ENCODE measurements at regions not wholly inside any gene's neighbourhood (a gene's known extent, or its start where the extent isn't known, plus 50 kb on each side); places are given as distances from the start of the nearest gene placed in this dataset.

DNA sequence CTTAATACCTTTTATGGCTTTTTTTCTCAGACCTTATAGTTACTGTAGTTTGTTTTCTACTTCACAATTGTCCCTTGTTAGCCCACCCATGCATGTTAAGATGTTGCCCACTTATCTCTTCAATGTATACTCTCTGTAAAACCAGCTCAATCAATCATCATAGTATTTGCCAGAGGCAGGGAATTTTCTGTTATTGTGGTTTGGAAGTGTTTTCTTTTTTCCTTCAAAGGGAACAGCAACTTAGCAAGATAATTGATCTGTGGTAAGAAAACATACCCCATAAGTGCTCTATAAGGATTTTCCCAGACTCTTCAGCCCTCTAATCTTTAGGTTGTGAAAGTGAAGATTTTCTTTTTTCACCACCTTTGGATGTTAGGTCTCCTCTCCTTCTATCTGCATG is 76.7 kb upstream of the SYT9 start (continued):
- TF ChIP-seq, protein P1, sequence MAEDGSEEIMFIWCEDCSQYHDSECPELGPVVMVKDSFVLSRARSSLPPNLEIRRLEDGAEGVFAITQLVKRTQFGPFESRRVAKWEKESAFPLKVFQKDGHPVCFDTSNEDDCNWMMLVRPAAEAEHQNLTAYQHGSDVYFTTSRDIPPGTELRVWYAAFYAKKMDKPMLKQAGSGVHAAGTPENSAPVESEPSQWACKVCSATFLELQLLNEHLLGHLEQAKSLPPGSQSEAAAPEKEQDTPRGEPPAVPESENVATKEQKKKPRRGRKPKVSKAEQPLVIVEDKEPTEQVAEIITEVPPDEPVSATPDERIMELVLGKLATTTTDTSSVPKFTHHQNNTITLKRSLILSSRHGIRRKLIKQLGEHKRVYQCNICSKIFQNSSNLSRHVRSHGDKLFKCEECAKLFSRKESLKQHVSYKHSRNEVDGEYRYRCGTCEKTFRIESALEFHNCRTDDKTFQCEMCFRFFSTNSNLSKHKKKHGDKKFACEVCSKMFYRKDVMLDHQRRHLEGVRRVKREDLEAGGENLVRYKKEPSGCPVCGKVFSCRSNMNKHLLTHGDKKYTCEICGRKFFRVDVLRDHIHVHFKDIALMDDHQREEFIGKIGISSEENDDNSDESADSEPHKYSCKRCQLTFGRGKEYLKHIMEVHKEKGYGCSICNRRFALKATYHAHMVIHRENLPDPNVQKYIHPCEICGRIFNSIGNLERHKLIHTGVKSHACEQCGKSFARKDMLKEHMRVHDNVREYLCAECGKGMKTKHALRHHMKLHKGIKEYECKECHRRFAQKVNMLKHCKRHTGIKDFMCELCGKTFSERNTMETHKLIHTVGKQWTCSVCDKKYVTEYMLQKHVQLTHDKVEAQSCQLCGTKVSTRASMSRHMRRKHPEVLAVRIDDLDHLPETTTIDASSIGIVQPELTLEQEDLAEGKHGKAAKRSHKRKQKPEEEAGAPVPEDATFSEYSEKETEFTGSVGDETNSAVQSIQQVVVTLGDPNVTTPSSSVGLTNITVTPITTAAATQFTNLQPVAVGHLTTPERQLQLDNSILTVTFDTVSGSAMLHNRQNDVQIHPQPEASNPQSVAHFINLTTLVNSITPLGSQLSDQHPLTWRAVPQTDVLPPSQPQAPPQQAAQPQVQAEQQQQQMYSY (CRISPR knock-in tag; IDR thresholded peaks at IDR 0.05), result no peak
- TF ChIP-seq POGZ (CRISPR knock-in tag; IDR thresholded peaks at IDR 0.05), result no peak
- TF ChIP-seq NFE2L1 (CRISPR knock-in tag; IDR thresholded peaks at IDR 0.05; ENCODE audit: borderline replicate concordance), result no peak
- no peak for TF ChIP-seq ZNF282 (IDR thresholded peaks at IDR 0.05; ENCODE audit: partially characterized antibody)

DNA sequence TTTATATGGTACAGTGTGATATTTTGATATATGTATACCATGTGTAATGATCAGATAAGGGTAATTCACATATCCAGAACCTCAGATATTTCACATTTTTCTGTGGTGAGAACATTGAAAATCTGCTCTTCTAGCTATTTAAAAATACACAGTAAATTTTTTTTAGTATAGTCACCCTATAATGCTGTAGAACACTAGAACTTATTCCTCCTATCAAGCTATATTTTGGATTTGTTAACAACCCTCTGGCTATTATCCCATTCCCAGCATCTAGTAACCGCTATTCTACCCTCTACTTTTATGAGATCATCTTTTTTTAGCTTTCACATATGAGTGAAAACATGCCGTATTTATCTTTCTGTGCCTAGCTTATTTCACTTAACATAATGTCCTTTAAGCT is 65.5 kb upstream of the SYT9 start:
- Histone ChIP-seq H3K4me2 (ENCODE audit: low read depth, low read length) (no peak overlapping the region), H3K9me3 (ENCODE audit: low read length) (no peaks in the 10 kb centered on the region), H3K27me3 (ENCODE audit: control insufficient read depth in 1 of 2, insufficient read depth in 2 of 2, low read length in 2 of 2) (no peaks in the 10 kb centered on the region), H3K36me3 (replicated peaks in 1 of 2; ENCODE audit: control insufficient read depth in 1 of 2, insufficient read depth in 2 of 2, low read length in 2 of 2) (no peaks in the 10 kb centered on the region), H3K9ac (ENCODE audit: insufficient read depth, low read depth, low read length) (no peak overlapping the region), H2AFZ (ENCODE audit: low read length) (no peak overlapping the region), H4K20me1 (ENCODE audit: insufficient read depth, low read length) (no peaks in the 10 kb centered on the region), H3K4me3 (replicated peaks in 1 of 3; ENCODE audit: insufficient read depth in 1 of 3, low read depth in 2 of 3, low read length in 3 of 3) (no peak overlapping the region), H3K79me2 (ENCODE audit: insufficient read depth, low read length) (no peaks in the 10 kb centered on the region), H3K27ac (ENCODE audit: extremely low read length, insufficient read depth, low read length) (no peak overlapping the region), H3K4me1 (ENCODE audit: insufficient read depth, low read length) (no peaks in the 10 kb centered on the region)
- no peak for ATAC-seq
- no peak for FAIRE-seq
- 20% methylated on average over 2 of the region's 2 CpGs for WGBS (ENCODE audit: low lambda C conversion rate)
- BruUV-seq (replicated peaks), result no TSS peak
- in situ Hi-C loops (cut with HindIII; ENCODE audit: extremely low pct_ligation_motif_present, low pct_unique_long_range_greater_than_20kb), result no loop called here
- ChIA-PET POLR2A (no interaction called here), CTCF (ENCODE audit: low intra/inter-chr PET ratio, low total read pairs) (no interaction called here)
- intact Hi-C loops (cut with micrococcal nuclease; ENCODE audit: unreplicated experiment), result no loop called here
- no peak for DNase-seq (ENCODE audit: low spot score)
- TF ChIP-seq ELF1 (CRISPR knock-in tag; IDR thresholded peaks at IDR 0.05), result no peak
- TF ChIP-seq, protein P2, sequence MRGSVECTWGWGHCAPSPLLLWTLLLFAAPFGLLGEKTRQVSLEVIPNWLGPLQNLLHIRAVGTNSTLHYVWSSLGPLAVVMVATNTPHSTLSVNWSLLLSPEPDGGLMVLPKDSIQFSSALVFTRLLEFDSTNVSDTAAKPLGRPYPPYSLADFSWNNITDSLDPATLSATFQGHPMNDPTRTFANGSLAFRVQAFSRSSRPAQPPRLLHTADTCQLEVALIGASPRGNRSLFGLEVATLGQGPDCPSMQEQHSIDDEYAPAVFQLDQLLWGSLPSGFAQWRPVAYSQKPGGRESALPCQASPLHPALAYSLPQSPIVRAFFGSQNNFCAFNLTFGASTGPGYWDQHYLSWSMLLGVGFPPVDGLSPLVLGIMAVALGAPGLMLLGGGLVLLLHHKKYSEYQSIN (CRISPR knock-in tag; IDR thresholded peaks at IDR 0.05; ENCODE audit: borderline replicate concordance), result no peak
- TF ChIP-seq ONECUT2 (CRISPR knock-in tag; IDR thresholded peaks at IDR 0.05), result no peak
- TF ChIP-seq PHF5A (CRISPR knock-in tag; IDR thresholded peaks at IDR 0.05; ENCODE audit: low read depth, unreplicated experiment), result no peak
- no peak for TF ChIP-seq SOX13 (IDR thresholded peaks at IDR 0.05)
- no peak for TF ChIP-seq SOX13 (CRISPR knock-in tag; conservative IDR thresholded peaks at IDR 0.05 in 1 of 2, IDR thresholded peaks at IDR 0.05 in 1 of 2)
- TF ChIP-seq SOX6 (IDR thresholded peaks at IDR 0.05), result no peak
- no peak for TF ChIP-seq SOX6 (CRISPR knock-in tag; IDR thresholded peaks at IDR 0.05)
